ENCODE measurements at regions not wholly inside any gene's neighbourhood (a gene's known extent, or its start where the extent isn't known, plus 50 kb on each side); places are given as distances from the start of the nearest gene placed in this dataset.

DNA sequence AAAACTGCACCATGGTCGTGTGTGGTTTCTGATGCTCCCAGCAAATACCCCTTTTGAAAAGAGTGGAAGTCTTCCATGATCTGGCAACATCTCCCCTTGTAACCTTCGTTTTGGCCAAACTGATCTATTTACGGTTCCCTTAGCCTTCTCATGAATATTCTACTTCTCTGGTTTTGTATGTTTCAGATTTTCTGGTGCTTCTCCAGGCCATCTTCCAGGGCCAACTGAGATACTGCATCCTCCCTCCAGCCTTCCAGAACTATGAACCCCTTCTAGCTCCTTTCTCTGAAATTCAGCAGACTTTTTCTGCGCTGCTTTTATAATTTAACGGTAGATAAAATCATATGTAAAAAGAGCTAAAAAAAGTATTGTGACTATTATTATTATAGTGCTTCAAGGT lies 97.7 kb downstream of the XCL2 start (continued):
- TF ChIP-seq, protein P1, sequence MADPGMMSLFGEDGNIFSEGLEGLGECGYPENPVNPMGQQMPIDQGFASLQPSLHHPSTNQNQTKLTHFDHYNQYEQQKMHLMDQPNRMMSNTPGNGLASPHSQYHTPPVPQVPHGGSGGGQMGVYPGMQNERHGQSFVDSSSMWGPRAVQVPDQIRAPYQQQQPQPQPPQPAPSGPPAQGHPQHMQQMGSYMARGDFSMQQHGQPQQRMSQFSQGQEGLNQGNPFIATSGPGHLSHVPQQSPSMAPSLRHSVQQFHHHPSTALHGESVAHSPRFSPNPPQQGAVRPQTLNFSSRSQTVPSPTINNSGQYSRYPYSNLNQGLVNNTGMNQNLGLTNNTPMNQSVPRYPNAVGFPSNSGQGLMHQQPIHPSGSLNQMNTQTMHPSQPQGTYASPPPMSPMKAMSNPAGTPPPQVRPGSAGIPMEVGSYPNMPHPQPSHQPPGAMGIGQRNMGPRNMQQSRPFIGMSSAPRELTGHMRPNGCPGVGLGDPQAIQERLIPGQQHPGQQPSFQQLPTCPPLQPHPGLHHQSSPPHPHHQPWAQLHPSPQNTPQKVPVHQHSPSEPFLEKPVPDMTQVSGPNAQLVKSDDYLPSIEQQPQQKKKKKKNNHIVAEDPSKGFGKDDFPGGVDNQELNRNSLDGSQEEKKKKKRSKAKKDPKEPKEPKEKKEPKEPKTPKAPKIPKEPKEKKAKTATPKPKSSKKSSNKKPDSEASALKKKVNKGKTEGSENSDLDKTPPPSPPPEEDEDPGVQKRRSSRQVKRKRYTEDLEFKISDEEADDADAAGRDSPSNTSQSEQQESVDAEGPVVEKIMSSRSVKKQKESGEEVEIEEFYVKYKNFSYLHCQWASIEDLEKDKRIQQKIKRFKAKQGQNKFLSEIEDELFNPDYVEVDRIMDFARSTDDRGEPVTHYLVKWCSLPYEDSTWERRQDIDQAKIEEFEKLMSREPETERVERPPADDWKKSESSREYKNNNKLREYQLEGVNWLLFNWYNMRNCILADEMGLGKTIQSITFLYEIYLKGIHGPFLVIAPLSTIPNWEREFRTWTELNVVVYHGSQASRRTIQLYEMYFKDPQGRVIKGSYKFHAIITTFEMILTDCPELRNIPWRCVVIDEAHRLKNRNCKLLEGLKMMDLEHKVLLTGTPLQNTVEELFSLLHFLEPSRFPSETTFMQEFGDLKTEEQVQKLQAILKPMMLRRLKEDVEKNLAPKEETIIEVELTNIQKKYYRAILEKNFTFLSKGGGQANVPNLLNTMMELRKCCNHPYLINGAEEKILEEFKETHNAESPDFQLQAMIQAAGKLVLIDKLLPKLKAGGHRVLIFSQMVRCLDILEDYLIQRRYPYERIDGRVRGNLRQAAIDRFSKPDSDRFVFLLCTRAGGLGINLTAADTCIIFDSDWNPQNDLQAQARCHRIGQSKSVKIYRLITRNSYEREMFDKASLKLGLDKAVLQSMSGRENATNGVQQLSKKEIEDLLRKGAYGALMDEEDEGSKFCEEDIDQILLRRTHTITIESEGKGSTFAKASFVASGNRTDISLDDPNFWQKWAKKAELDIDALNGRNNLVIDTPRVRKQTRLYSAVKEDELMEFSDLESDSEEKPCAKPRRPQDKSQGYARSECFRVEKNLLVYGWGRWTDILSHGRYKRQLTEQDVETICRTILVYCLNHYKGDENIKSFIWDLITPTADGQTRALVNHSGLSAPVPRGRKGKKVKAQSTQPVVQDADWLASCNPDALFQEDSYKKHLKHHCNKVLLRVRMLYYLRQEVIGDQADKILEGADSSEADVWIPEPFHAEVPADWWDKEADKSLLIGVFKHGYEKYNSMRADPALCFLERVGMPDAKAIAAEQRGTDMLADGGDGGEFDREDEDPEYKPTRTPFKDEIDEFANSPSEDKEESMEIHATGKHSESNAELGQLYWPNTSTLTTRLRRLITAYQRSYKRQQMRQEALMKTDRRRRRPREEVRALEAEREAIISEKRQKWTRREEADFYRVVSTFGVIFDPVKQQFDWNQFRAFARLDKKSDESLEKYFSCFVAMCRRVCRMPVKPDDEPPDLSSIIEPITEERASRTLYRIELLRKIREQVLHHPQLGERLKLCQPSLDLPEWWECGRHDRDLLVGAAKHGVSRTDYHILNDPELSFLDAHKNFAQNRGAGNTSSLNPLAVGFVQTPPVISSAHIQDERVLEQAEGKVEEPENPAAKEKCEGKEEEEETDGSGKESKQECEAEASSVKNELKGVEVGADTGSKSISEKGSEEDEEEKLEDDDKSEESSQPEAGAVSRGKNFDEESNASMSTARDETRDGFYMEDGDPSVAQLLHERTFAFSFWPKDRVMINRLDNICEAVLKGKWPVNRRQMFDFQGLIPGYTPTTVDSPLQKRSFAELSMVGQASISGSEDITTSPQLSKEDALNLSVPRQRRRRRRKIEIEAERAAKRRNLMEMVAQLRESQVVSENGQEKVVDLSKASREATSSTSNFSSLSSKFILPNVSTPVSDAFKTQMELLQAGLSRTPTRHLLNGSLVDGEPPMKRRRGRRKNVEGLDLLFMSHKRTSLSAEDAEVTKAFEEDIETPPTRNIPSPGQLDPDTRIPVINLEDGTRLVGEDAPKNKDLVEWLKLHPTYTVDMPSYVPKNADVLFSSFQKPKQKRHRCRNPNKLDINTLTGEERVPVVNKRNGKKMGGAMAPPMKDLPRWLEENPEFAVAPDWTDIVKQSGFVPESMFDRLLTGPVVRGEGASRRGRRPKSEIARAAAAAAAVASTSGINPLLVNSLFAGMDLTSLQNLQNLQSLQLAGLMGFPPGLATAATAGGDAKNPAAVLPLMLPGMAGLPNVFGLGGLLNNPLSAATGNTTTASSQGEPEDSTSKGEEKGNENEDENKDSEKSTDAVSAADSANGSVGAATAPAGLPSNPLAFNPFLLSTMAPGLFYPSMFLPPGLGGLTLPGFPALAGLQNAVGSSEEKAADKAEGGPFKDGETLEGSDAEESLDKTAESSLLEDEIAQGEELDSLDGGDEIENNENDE (IDR thresholded peaks at IDR 0.05; ENCODE audit: insufficient replicate concordance, low read length), result no peak

All from H1 (cell line).